GM12878 (cell line): ENCODE measurements at regions not wholly inside any gene's neighbourhood (a gene's known extent, or its start where the extent isn't known, plus 50 kb on each side); places are given as distances from the start of the nearest gene placed in this dataset.

Experiments used
- ESRRA ChIP-seq: IDR thresholded peaks from 2 replicates; pipeline ENCODE4 v1.6.1; 2012; ENCODE audit warnings: mild to moderate bottlenecking, low read length, improper control_type of control experiment
- EZH2 ChIP-seq: IDR thresholded peaks from 2 replicates; pipeline ENCODE4 v1.6.1; 2012; ENCODE audit warnings: low read depth, mild to moderate bottlenecking, control low read depth, inconsistent platforms, low read length, borderline replicate concordance; ENCODE audit not compliant: control insufficient read depth
- MXI1 ChIP-seq: fragments of 150-350 bp; IDR thresholded peaks from 2 replicates; pipeline ENCODE4 v1.6.1; 2011; ENCODE audit warnings: low read depth, mild to moderate bottlenecking, inconsistent platforms, low read length, improper control_type of control experiment
- RFX5 ChIP-seq: IDR thresholded peaks from 2 replicates; pipeline ENCODE4 v1.6.1; 2011; ENCODE audit warnings: low read depth, low read length, improper control_type of control experiment
- TF ChIP-seq, protein P1 (sequence below): IDR thresholded peaks from 2 replicates; pipeline ENCODE4 v1.6.1; 2012; ENCODE audit warnings: low read depth, low read length, improper control_type of control experiment

DNA sequence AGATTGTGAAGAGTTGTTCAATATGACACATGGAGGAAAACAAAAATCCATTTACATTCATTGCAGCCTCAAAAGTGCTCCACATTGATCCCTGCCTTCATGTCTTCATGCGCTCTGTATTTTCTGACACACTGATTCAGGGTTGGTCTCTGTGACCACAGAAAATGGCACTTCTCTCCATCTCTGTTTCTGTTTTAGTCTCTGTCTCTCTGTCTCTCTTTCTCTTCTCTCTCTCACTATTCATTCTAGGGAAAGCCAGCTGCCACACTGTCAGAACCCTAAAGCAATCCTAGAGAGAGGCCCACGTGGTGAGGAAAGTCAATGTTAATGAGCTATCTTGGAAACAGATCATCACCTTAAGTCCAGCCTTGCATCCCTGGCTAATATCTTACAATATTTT lies 2238.4 kb downstream of the PCDH7 start:
- no peak for TF ChIP-seq EZH2
- TF ChIP-seq ESRRA, result no peak
- TF ChIP-seq RFX5, result no peak
- TF ChIP-seq MXI1, result no peak
- TF ChIP-seq, protein P1, sequence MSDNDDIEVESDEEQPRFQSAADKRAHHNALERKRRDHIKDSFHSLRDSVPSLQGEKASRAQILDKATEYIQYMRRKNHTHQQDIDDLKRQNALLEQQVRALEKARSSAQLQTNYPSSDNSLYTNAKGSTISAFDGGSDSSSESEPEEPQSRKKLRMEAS, result no peak
